GM19467 (cell line): ENCODE measurements at regions not wholly inside any gene's neighbourhood (a gene's known extent, or its start where the extent isn't known, plus 50 kb on each side); places are given as distances from the start of the nearest gene placed in this dataset.

ENCODE experiments used
- ATAC-seq: cut with Tn5 transposase; IDR thresholded peaks from one replicate; pipeline ENCODE4 v1.9.1; 2021; ENCODE audit warnings: mild to moderate bottlenecking, moderate library complexity; ENCODE audit not compliant: unreplicated experiment

GRCh38 chr4:15362541-15362940 is 65.3 kb upstream of the C1QTNF7 start:
- ATAC-seq: no peak

GRCh38 chr4:15364183-15364582 is 63.6 kb upstream of the C1QTNF7 start:
- no peak for ATAC-seq

- ATAC-seq: no peak
Observed at GRCh38 chr4:15365641-15366040, 62.2 kb upstream of the C1QTNF7 start.

GRCh38 chr4:15366721-15367120 is 61.1 kb upstream of the C1QTNF7 start:
- no peak for ATAC-seq

- ATAC-seq: no peak
Observed at GRCh38 chr4:15368856-15369255, 59.0 kb upstream of the C1QTNF7 start.

GRCh38 chr4:15370296-15370695 is 57.5 kb upstream of the C1QTNF7 start:
- ATAC-seq: no peak

GRCh38 chr4:15373363-15373762 is 54.5 kb upstream of the C1QTNF7 start:
- ATAC-seq: no peak

- ATAC-seq: no peak
Observed at GRCh38 chr4:15374656-15375055, 53.2 kb upstream of the C1QTNF7 start.

GRCh38 chr4:15375667-15376066 is 52.2 kb upstream of the C1QTNF7 start:
- peak; percentile 74 for ATAC-seq

- ATAC-seq: no peak
Observed at GRCh38 chr4:15376145-15376544, 51.7 kb upstream of the C1QTNF7 start.

GRCh38 chr4:15376594-15376993 is 51.2 kb upstream of the C1QTNF7 start:
- no peak for ATAC-seq
